Lower leg skin (tissue), 3 donors: ENCODE measurements at regions not wholly inside any gene's neighbourhood (a gene's known extent, or its start where the extent isn't known, plus 50 kb on each side); places are given as distances from the start of the nearest gene placed in this dataset.

Experiments
- POLR2A ChIP-seq, 2 donors: fragments of 450-650 bp; IDR thresholded peaks; one replicate each; pipeline ENCODE4 v1.6.1; 2016 to 2017; ENCODE audit warnings: antibody characterized with exemption in 2 of 2, mild to moderate bottlenecking in 1 of 2, moderate library complexity in 1 of 2
- TF ChIP-seq, protein P1 (sequence below), 3 donors: fragments of 450-650 bp; IDR thresholded peaks; one replicate each; pipeline ENCODE4 v1.5.1; 2016; ENCODE audit warnings: antibody characterized with exemption in 3 of 3, mild to moderate bottlenecking in 3 of 3, moderate library complexity in 2 of 3

DNA sequence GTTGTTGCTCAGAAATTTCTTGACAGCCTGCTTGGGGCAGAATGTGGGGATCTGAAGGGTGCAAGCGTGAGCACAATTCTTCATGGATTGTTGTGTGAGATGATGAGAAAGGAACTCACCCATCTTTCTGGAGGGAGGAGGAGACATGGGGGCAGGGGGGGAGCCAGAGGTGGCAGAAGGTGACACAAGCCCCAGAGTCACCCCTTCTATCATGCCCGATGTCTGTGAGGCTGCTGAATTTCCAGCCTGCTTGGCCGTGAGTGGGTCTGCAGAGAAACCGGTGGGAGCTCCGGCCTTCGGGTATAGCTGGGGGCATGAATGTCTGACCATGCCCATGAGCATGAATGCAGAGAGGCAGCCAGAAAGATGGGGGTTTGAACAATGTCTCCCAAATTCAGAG is 870.7 kb downstream of the TBC1D22A start:
- TF ChIP-seq, protein P1, sequence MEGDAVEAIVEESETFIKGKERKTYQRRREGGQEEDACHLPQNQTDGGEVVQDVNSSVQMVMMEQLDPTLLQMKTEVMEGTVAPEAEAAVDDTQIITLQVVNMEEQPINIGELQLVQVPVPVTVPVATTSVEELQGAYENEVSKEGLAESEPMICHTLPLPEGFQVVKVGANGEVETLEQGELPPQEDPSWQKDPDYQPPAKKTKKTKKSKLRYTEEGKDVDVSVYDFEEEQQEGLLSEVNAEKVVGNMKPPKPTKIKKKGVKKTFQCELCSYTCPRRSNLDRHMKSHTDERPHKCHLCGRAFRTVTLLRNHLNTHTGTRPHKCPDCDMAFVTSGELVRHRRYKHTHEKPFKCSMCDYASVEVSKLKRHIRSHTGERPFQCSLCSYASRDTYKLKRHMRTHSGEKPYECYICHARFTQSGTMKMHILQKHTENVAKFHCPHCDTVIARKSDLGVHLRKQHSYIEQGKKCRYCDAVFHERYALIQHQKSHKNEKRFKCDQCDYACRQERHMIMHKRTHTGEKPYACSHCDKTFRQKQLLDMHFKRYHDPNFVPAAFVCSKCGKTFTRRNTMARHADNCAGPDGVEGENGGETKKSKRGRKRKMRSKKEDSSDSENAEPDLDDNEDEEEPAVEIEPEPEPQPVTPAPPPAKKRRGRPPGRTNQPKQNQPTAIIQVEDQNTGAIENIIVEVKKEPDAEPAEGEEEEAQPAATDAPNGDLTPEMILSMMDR (IDR thresholded peaks at IDR 0.05) = no peak
- TF ChIP-seq POLR2A (IDR thresholded peaks at IDR 0.05) = no peak
